B cell (primary cell): ENCODE measurements at regions not wholly inside any gene's neighbourhood (a gene's known extent, or its start where the extent isn't known, plus 50 kb on each side); places are given as distances from the start of the nearest gene placed in this dataset.

Source experiments
- EZH2 ChIP-seq: IDR thresholded peaks from 2 replicates; pipeline ENCODE4 v1.6.1; 2012; ENCODE audit warnings: borderline replicate concordance, low read depth, mild to moderate bottlenecking, moderate library complexity, low read length; ENCODE audit not compliant: insufficient read depth, poor library complexity, severe bottlenecking
- TF ChIP-seq, protein P1 (sequence below): fragments of 200-600 bp; IDR thresholded peaks from one replicate; pipeline ENCODE4 v1.8.0; 2022; ENCODE audit warnings: antibody characterized with exemption, mild to moderate bottlenecking

DNA sequence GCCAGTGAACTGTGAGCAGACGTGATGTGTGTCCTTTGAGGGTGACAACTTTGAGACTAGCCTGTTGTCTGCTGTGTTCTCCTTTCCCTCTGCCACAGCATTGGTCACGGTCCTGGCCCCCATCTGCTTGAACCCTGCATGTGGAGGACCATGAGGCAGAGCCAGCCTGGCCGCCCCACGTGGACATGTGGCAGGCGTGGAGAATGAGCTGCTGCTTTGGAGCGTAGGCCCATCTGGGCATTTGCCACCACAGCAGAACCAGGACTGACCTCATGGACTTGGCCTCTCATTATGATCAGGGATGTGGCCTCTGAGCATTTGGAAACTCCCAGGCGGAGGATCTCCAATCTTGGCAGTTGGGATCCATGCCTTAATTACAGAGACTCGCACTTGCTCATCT is 448.5 kb downstream of the TCERG1L start:
- TF ChIP-seq, protein P1, sequence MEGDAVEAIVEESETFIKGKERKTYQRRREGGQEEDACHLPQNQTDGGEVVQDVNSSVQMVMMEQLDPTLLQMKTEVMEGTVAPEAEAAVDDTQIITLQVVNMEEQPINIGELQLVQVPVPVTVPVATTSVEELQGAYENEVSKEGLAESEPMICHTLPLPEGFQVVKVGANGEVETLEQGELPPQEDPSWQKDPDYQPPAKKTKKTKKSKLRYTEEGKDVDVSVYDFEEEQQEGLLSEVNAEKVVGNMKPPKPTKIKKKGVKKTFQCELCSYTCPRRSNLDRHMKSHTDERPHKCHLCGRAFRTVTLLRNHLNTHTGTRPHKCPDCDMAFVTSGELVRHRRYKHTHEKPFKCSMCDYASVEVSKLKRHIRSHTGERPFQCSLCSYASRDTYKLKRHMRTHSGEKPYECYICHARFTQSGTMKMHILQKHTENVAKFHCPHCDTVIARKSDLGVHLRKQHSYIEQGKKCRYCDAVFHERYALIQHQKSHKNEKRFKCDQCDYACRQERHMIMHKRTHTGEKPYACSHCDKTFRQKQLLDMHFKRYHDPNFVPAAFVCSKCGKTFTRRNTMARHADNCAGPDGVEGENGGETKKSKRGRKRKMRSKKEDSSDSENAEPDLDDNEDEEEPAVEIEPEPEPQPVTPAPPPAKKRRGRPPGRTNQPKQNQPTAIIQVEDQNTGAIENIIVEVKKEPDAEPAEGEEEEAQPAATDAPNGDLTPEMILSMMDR: no peak
- no peak for TF ChIP-seq EZH2
